Stimulated activated CD4-positive, alpha-beta T cell treated with anti-CD3 and anti-CD28 coated beads, Interleukin-12 subunit alpha, Interleukin-12 subunit beta, amount 100 ng/mL, for 48 hours (primary cell): ENCODE measurements at regions not wholly inside any gene's neighbourhood (a gene's known extent, or its start where the extent isn't known, plus 50 kb on each side); places are given as distances from the start of the nearest gene placed in this dataset.

ENCODE experiments used
- DNase-seq, 3 donors: peaks; one replicate each; pipeline ENCODE4 v3.0.0-alpha.2; 2020; ENCODE audit warnings: low read depth in 2 of 3, low spot score in 1 of 3

DNA sequence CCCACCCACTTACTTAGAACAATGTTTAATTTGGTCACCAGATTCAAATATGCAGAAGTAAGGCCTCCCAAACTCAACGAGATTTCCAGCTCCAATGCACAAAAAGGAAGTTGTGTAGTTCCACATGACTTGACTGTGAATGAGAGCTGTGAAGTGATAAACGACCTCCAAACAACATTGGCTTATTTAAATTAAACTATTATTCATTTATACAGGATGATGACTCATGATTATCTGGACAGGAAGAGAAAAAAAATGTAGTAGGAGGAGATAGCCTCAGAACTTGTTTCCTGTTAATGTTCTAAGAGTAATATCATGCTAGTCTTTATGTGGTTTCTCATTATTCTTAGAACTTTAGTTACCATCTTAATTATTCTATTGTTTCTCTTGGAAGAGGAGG is 237.3 kb downstream of the C1D start:
- no peak for DNase-seq

DNA sequence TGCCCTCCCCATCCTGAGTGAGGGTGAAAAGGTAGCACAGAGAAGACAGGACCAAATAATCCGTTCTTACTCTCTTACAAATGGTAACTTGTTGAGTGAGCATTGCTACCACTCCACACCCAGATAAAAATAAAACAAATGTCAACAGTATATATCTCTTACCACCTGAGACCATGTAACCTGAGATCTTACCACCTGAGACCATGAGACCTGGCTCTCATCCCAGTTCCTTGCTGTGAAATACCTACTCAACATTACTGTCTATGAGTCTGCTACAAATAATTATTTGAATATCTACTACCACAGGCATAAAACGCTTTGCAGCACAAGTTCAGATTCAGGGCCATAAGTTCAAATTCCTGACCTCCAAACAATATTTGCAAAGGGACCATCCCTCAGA is 234.7 kb downstream of the C1D start:
- no peak for DNase-seq

DNA sequence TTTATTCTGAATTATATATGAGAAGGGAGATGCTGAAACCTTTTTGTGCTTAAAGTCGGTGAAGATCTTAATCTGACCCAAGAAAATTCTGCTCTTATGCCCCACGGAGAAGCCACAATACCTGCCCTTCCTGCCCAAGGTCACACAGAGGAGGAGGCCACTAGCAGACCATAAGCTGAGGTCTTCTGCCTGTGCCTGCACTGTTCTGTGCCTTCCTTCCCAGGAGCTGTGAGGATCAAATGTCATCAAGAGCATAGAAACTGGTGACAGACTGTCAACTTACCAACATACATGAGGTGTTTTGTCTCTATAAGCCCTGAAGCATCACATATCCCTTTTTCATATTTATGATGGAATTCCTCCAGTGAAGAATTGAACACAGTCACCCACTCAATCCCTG is 233.3 kb downstream of the C1D start:
- DNase-seq, result no peak

DNA sequence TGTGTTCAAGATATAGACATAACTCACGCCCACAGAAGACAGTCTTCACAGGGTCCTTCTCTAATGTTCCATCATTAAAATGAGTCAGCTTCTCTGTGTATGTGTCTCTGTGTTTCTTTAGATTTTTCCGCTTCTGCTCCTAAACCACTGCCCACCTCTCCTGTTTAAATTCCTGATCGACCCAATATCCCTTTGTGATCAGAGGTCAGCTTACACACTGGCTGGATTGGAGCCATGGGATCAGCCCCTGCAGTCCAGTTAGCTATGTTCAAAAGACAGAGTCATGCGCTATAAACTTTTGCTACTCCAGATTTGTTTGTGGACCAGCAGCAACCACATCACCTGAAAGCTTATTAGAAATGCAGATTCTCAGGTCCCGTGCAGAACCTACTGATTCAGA is 229.2 kb downstream of the C1D start:
- no peak for DNase-seq

DNA sequence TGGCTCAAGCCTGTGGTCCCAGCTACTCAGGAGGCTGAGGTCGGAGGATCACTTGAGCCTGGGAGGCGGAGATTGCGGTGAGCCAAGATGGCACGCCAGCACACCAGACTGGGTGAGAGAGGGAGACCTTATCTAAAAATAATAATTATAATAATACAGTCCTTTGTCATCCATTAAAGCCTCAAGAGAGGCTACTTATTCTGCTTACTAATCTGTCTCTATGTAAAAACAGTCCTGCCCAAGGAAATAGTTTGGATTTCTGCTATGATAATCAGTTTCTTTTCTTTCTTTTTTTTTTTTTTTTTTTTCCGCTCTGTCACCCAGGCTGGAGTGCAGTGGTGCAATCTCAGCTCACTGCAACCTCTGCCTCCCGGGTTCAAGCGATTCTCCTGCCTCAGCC is 228.3 kb downstream of the C1D start:
- DNase-seq, result no peak

DNA sequence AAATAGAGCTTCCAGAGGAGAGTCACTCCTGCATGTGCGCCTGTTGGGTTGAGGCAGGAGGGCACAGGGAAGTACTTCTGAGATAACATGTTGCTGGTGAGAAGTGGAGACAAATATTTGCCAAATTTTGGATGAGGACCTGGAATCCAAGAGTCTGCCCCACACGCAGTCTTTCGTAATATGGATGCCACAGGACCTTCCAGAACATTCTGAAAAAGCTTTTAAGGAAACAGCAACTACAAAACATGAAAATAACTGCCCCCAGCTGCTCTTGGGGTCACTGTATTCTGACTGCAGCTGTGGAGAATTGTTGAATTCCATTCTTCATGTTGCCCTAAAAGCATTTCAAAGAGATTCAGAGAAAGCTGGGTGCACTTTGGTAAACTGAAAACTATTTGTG is 227.5 kb downstream of the C1D start:
- no peak for DNase-seq

DNA sequence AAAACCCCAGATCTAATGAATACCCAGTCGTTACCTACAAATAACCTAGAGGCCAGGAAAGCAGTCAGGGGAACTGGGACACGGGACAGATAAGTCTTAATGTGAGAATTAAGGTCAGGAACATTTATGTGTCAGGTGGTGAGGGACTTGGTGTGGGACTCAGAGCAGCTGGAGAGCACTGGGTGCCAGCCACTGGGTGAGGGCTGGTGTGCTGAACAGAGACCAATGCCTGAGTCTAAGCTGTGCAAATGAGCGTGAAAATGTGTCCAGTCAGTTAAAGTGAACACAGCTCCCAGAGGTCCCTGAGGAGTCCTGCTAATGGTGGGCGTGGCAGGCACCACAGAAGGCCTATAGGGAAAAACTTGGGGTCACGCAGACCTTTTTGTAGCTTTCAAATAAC is 225.9 kb downstream of the C1D start:
- no peak for DNase-seq

DNA sequence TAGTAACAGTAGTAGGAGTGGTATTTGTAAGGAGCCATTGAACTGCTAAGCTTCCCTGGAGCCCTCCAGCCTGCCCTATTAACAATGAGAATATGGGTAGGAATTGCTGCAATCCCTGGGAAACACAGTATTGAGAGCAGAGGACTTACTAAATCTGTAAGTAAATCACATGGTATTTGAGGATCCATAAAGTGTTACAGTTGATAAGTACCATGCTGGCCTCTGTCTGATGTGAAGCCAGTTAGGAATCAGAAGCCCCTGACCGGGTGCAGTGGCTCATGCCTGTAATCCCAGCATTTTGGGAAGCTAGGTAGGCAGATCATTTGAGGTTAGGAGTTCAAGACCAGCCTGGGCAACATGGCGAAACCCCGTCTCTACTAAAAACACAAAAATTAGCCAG is 224.6 kb downstream of the C1D start:
- DNase-seq, result no peak

DNA sequence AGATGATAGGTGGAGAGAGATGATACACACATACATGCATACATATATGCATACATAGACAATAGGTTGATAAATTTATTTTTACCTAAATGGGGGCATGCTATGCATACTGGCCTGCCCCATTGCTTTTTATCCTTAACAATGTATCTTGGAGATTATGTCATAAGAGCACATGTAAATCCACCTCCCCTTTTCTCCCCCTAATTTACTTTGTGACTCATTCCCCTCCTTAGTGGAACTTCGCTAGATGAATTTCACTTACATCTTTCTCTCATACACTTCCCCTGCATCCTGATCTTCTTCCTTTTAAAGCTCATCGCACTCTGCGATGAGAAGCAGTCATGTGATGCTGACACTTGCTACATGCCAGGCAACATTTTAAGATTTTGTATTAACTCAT is 223.6 kb downstream of the C1D start:
- no peak for DNase-seq

DNA sequence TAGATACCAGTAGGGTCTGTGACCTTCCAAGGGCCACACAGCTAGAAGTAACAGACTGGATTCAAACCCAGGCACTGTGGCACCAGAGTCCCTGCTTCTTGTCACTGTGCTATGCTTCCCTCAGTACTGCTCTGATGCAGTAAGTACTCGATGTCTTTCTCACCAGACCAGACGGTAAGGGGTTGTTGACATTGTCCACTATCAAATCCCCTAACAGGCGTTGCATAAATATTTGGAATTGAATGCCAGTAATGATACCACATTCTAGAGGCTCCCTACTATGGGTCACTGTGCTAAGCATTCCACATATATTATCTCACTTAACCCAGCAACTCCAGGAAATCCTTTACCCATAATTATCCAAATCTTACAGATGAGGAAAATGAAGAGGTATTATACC is 223.1 kb downstream of the C1D start:
- DNase-seq, result no peak

DNA sequence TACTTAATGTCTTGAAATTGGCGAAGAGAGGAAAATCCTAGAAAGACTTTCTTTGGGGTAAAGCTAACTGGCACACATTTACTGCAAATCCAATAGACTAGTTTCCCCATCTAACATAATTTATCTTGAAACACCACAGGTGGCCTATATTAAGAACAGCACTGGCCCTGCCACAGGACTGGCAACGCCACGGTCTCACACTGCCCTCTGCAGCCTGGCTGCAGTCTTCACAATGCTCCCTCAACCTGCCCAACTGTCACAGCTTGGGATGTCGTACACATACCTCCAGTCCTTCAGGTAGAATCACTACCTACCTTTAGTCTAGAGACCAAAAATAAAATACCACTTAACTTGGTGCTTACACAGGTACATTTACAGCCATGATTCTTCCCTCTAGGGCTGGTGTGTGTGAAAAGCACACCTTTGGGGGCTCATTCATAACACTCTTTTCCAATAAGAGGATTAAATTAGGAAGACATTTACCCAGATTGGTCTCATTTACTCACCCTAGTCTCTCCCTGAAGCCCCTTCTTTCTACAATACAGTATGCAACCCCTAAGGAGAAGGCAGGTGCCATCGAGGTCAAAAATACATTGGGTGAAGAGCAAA is 222.2 kb downstream of the C1D start:
- peak in 2 of 3 donors; percentile 4 to 10 for DNase-seq

DNA sequence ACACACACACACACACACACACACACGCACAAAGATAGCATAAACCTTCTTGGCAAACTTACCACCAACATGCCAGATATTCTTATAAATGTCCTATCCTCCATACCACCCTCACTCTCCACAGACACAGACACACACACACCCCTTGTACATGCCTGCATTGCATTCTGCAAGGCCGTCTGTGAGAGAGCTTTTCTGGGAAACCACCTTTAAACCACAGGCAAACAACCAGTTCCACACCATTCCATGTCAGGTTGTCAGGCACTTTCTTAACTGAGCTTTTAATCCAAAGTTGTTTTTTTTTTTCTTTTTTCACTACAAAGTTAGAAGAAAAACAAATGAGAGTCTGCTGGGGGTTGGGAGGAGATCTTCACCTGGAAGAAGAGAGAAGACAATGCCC is 221.1 kb downstream of the C1D start:
- DNase-seq, result no peak

DNA sequence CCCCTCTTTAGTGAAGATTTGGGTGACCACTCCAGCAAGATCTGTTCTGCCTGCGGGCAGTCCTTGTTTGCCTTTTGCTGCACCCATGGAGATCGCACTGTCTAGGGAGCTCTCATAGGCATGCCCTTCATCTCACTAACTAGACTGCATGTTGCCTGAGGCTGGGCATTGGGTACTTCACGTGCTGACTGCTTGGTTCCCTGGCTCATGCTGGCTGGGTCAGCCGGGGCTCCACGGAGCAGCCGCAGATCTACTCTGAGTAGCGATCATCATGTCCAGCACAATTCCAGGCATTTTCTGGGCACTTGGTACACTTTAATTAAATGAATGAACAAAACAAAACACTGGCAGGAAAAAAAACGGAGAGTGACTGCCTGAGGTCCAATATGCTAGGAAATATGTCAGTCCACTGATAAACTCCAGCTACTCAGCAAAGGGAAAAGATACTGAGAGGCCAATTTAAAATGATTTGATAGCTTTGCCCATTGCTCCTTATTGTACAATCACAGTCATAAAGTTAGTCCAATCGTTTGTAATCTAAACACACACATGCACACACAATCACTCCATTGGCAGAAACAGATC is 220.3 kb downstream of the C1D start:
- no peak for DNase-seq

DNA sequence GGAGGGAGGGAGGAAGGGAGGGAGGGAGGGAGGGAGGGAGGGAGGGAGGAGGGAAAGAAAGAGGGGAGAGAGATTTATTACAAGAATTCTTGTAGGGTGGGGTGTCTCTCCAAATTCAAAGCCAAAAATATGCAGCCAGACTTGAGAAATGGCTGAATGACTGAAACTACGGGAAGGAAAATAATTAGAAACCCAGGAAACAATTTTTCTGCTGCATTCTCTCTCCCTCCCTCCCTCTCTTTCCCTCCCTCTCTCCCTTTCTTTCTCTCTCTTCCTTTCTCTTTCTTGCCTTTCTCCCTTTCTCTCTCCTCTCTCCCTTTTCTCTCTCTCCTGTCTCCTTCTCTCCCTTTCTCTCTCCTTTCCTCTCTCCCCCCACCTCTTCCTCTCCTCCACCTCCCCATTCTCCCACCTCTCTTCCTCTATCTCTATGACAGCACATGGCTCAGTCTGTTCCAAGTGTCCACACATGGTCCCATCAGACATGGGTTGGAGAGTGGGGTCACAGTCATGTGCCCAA is 218.7 kb downstream of the C1D start:
- DNase-seq, result no peak

DNA sequence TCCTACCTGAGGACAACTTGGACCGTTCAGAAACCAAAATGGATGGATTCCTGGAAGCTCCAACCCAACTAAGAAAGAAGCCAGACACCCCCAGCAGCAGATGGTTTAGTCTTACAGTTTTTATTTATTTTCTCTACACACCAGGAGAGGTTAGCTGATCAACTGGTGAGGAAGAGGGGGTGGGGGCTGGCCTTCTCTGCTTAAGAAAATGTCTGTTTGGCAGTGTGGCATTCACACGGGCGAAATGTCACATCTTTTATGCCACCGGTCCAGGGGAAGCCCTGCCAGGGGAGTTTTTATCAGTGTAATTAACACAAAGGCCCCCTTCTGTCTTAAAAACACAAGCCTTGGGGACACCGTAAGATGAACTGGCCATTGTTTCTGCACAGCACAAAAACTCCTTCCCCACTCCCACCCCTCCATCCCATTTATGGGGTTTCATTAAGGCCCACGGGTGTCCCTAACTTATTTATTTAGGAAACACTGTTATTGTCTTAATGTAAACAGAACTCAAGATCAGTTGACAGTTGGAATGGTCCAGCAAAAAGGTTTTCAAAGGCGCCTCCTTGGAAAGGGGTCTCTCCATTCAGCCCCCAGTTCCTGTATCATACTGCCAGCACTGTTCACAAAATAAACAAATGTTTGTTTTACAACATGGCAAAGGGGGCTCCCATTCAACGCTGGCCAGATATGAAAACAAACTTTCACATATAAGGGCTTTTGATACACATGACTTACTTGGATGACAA is 217.0 kb downstream of the C1D start:
- DNase-seq, result no peak

DNA sequence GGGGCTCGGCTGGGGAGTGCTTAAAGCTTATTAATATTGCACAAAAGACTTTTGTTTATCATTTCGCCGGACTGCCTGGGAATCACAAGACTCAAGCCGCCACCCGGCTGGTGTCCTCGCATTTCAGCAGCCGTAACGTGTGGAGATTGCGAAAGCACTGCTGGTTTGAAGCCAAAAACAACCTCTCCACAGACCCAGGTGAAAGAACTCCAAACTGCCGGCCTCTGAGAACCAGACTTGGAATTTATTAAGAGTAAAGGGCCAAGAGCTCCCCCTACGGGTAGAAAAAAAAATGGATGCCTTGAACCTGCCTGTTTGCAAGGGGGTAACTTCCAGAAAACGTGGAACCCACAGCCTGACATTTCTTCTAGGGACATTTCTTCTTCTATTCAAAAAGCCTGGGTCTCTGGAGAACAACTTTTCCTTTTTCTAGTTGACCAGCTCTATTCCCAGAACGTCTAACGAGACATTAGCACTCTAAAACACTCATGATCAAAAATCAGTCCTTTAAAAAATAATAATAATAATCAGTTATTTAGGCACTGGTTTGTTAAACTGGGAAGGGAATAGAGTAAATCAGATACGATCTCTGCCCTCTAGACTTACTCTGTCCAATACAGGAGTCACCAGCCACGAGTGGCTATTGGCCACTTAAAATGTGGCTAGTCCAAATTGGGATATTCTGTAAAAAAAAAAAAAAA is 216.3 kb downstream of the C1D start:
- DNase-seq, result peak; percentile 8 to 47 (median 8)

DNA sequence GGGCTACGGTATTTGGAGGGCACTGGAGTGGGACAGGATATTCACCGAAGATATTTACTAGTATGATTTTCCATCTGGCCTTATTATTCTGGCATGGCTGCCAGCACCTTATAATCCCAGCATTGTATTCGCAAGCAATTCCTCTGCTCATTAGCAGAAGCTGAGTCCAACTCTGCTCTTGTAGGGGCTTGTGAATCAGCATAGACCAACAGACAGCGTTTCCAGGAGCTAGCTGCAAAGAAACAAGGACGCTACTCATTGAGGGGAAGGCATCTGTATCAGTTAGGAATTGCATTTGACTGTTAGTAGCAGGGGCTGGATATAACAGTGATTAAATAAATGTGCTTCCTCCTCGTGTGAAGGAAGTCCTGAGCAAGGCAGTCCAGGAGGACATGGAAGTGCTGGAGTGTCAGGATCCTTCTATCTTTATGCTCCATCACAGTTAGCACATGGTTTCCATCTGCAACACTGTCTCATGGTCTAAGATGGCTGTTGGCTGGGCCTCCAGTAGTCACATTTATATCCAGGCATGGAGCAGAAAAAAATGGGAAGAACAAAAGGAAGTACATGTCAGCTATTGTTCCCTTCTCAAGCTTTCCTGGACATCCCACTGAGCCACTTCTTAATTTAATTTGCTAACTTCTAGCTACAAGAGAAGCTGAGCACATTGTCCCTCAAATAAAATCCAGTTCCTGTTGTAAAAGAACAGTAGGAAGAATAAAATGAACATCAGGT is 214.1 kb downstream of the C1D start:
- no peak for DNase-seq

DNA sequence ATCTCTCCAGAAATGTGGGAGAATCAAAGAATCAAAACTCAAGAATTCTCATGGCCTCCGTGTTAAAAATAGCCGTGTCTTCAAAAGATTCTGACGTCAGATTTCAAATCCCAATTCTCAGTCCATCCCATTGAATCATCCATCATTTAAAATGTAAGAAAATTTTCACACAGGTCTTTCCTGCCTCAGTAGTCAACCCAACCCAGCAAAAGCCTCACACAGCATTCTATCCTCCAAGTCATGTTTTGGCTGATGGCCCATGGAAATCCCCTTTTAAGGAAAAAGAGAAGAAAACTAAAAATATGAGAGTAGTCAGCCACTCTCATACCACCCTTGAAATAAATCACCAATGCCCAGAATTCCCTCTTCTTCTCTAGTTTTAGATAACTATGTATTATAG is 211.8 kb downstream of the C1D start:
- DNase-seq, result no peak

DNA sequence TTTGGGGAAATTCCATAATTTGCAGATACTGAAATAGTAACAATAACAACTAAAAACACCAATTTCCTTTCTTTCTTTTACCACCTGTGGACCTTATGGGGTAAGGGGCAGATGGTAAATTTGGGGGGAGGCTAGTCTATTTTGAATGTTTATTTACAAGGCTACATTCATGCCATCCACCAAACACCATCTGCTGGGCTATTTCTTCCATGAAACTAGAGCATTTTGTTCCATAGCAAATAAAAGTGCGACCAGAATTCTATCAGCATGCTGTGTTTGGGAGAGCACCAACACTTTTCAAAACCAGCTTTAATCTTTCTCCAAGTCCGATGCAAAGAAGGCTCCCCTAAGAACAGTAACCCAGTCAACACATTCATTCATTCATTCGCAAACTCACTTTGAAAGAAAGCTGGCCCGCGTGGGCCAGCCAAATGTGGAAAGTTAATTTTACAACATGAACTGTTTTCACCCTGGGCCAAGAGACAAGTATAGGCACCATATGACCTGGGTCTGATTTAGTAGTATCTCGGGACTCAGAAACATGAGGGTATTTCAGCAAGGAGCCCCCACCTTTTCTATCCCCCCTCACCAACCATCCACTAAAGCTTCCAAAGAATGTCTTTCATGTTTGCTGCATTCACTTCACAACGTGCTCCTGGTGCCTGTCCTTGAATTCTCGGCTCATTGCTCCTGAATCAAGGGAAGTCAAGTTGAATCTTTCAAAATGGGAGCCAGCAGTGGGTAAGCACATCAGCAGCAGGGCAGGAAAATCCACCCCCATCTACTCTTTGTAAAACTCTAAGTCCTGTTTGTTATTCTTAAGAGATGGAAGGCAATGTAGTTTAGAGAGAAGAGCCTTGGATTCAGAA is 210.6 kb downstream of the C1D start:
- DNase-seq, result no peak

DNA sequence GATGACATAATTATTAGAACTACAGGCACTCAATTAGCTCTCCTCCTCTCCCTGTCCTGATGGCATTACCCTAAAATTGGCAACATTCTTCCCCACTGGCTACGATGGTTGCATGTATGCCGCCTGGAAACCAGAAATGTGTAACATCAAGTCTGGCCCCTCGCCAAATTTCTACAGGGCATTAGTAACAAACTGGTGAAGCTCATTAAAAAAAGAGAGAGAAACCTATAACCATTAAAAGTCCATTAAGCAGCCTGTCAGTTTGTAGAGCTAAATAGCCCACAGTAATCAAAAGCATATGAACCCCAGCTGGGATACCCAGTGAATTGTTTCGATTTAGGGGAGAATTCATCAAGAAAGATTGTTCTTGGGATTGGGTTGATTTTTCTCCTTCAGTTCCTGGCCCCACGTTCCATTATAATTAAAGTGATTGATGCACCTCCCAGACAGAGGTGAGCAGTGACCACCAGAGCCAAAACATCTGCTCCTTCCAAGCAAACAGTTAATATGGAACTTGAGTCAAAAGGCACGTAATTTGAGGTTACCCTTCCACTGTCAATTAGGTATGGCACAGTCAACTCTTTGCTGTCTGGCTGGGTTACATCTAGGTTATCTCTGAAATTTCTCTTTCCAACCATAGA is 208.6 kb downstream of the C1D start:
- no peak for DNase-seq
